H1 (cell line): ENCODE measurements at regions not wholly inside any gene's neighbourhood (a gene's known extent, or its start where the extent isn't known, plus 50 kb on each side); places are given as distances from the start of the nearest gene placed in this dataset.

Source experiments
- CTCF ChIA-PET: fragments of 300-600 bp; sonication (Branson Sonifier 250); formaldehyde crosslinking; loops from one replicate; lab custom pipeline; 2021; ENCODE audit not compliant: partially characterized antibody; lab: Charles Lee
- POLR2A ChIA-PET: fragments of 300-600 bp; sonication (Branson Sonifier 250); formaldehyde crosslinking; loops from one replicate; lab custom pipeline; 2021; ENCODE audit warnings: inconsistent platforms; ENCODE audit not compliant: partially characterized antibody; lab: Charles Lee
- DNase-seq, 2 experiments: peaks; one replicate each; pipeline versions ENCODE4 v3.0.0 to v3.0.0-alpha.2; 2010 to 2022; ENCODE audit warnings: low spot score in 2 of 2, low read depth in 1 of 2, mixed read lengths in 1 of 2
- FAIRE-seq: peaks from 2 replicates; lab custom pipeline; 2011; peaks lifted over from hg19 to GRCh38; lab: Jason Lieb, UNC
- H2AFZ ChIP-seq: 2 replicates; pipeline ENCODE4 v1.8.1; 2012; ENCODE audit warnings: low read length, inconsistent platforms
- H2AK5ac ChIP-seq: 2 replicates; pipeline ENCODE4 v1.6.1; 2013; ENCODE audit warnings: low read depth, low read length
- H2BK120ac ChIP-seq: replicated peaks from 2 replicates; pipeline ENCODE3; 2013; ENCODE audit warnings: low read depth, low read length, inconsistent platforms
- H2BK12ac ChIP-seq: 2 replicates; pipeline ENCODE4 v1.6.1; 2013; ENCODE audit warnings: low read depth, low read length
- H2BK15ac ChIP-seq: 2 replicates; pipeline ENCODE4 v1.6.1; 2013; ENCODE audit warnings: low read length
- H2BK20ac ChIP-seq: 2 replicates; pipeline ENCODE4 v1.6.1; 2013; ENCODE audit warnings: low read length
- H2BK5ac ChIP-seq: 2 replicates; pipeline ENCODE4 v1.6.1; 2013; ENCODE audit warnings: low read depth, low read length
- H3K14ac ChIP-seq: 2 replicates; pipeline ENCODE4 v1.6.1; 2013; ENCODE audit warnings: inconsistent platforms; ENCODE audit not compliant: insufficient read length
- H3K18ac ChIP-seq: 2 replicates; pipeline ENCODE4 v1.6.1; 2013; ENCODE audit warnings: low read length; ENCODE audit errors: extremely low read depth
- H3K23ac ChIP-seq: 2 replicates; pipeline ENCODE4 v1.6.1; 2013; ENCODE audit warnings: inconsistent platforms; ENCODE audit not compliant: insufficient read length
- H3K23me2 ChIP-seq: 2 replicates; pipeline ENCODE4 v1.6.1; 2013; ENCODE audit warnings: low read depth, low read length
- H3K27ac ChIP-seq: 2 replicates; pipeline ENCODE4 v1.6.1; 2011; ENCODE audit warnings: low read depth, low read length, inconsistent platforms
- H3K27me3 ChIP-seq, 4 experiments: replicated peaks in 1 of 4; 1 replicate in 1 of 4; 2 replicates in 3 of 4; pipeline versions ENCODE4 v1.6.1 to v1.8.1; 2011 to 2013; ENCODE audit warnings: low read length in 3 of 4, mild to moderate bottlenecking in 3 of 4, inconsistent platforms in 2 of 4, mixed read lengths in 2 of 4, moderate library complexity in 1 of 4; ENCODE audit not compliant: control insufficient read depth in 3 of 4, insufficient read depth in 3 of 4; ENCODE audit errors: extremely low read depth in 1 of 4
- H3K36me3 ChIP-seq, 4 experiments: 2 replicates each; pipeline versions ENCODE4 v1.6.1 to v1.8.1; 2011 to 2013; ENCODE audit warnings: mild to moderate bottlenecking in 4 of 4, low read length in 3 of 4, moderate library complexity in 2 of 4, control low read depth in 1 of 4, inconsistent platforms in 1 of 4; ENCODE audit not compliant: insufficient read depth in 4 of 4, control insufficient read depth in 2 of 4
- H3K4ac ChIP-seq: replicated peaks from 2 replicates; pipeline ENCODE3; 2013; ENCODE audit warnings: low read length, low read depth, mixed read lengths, inconsistent platforms; ENCODE audit not compliant: insufficient read length
- H3K4me1 ChIP-seq, 4 experiments: replicated peaks in 1 of 4; 1 replicate in 1 of 4; 2 replicates in 3 of 4; pipeline versions ENCODE4 v1.6.1 to v1.8.1; 2011 to 2013; ENCODE audit warnings: low read length in 3 of 4, inconsistent platforms in 2 of 4, mixed read lengths in 1 of 4; ENCODE audit not compliant: insufficient read depth in 4 of 4, control insufficient read depth in 3 of 4
- H3K4me2 ChIP-seq, 2 experiments: 2 replicates each; pipeline versions ENCODE4 v1.6.1 to v1.8.1; 2011 to 2013; ENCODE audit warnings: low read depth in 2 of 2, low read length in 2 of 2, control low read depth in 1 of 2, inconsistent platforms in 1 of 2, mild to moderate bottlenecking in 1 of 2; ENCODE audit not compliant: insufficient read depth in 1 of 2
- H3K4me3 ChIP-seq, 4 experiments: fragments of 200-600, 300-600 bp in 1 of 4; sonication (generic), shearing (Covaris generic), sonication (Bioruptor Twin) in 1 of 4; 2 replicates each; pipeline versions ENCODE4 v1.5.1 to v1.8.1; 2011 to 2016; ENCODE audit warnings: low read length in 4 of 4, low read depth in 3 of 4, control low read depth in 2 of 4, inconsistent platforms in 2 of 4, mild to moderate bottlenecking in 2 of 4, mixed read lengths in 1 of 4, moderate library complexity in 1 of 4; ENCODE audit not compliant: insufficient read depth in 2 of 4; ENCODE audit errors: extremely low read depth in 1 of 4
- H3K56ac ChIP-seq: replicated peaks from 2 replicates; pipeline ENCODE3; 2013; ENCODE audit warnings: low read depth, mild to moderate bottlenecking, mixed read lengths, low read length, inconsistent platforms; ENCODE audit not compliant: insufficient read length
- H3K79me1 ChIP-seq: 2 replicates; pipeline ENCODE4 v1.6.1; 2013; ENCODE audit warnings: low read depth, low read length, control low read depth
- H3K79me2 ChIP-seq, 2 experiments: 2 replicates each; pipeline versions ENCODE4 v1.6.1 to v1.8.1; 2012 to 2013; ENCODE audit warnings: low read length in 2 of 2, mild to moderate bottlenecking in 2 of 2, inconsistent platforms in 1 of 2; ENCODE audit not compliant: insufficient read depth in 2 of 2, control insufficient read depth in 1 of 2
- H3K9ac ChIP-seq, 4 experiments: replicated peaks in 1 of 4; 1 replicate in 1 of 4; 2 replicates in 3 of 4; pipeline versions ENCODE4 v1.6.1 to v1.8.1; 2011 to 2013; ENCODE audit warnings: low read depth in 3 of 4, low read length in 3 of 4, control low read depth in 2 of 4, mild to moderate bottlenecking in 2 of 4, moderate library complexity in 2 of 4, inconsistent platforms in 1 of 4; ENCODE audit errors: extremely low read depth in 1 of 4
- H3K9me3 ChIP-seq, 2 experiments: 2 replicates each; pipeline versions ENCODE4 v1.6.1 to v1.8.1; 2012 to 2013; ENCODE audit warnings: mild to moderate bottlenecking in 2 of 2, moderate library complexity in 2 of 2, control low read depth in 1 of 2, inconsistent platforms in 1 of 2, low read depth in 1 of 2, low read length in 1 of 2, mixed read lengths in 1 of 2; ENCODE audit not compliant: insufficient read depth in 2 of 2
- H4K20me1 ChIP-seq, 2 experiments: replicated peaks in 1 of 2; 2 replicates each; pipeline versions ENCODE3 to v1.8.1; 2011 to 2013; ENCODE audit warnings: inconsistent platforms in 2 of 2, low read length in 2 of 2, mild to moderate bottlenecking in 1 of 2; ENCODE audit not compliant: insufficient read depth in 2 of 2, control insufficient read depth in 1 of 2
- H4K5ac ChIP-seq: 2 replicates; pipeline ENCODE4 v1.6.1; 2013; ENCODE audit warnings: low read length, low read depth, mixed read lengths, inconsistent platforms; ENCODE audit not compliant: insufficient read length
- H4K8ac ChIP-seq: 2 replicates; pipeline ENCODE4 v1.8.0; 2013; ENCODE audit warnings: mild to moderate bottlenecking, moderate library complexity, low read length, inconsistent platforms; ENCODE audit not compliant: insufficient read depth; ENCODE audit errors: extremely low read depth
- H4K91ac ChIP-seq: replicated peaks from 2 replicates; pipeline ENCODE3; 2013; ENCODE audit warnings: low read length, mixed read lengths, inconsistent platforms; ENCODE audit not compliant: insufficient read length
- CHD2 ChIP-seq: IDR thresholded peaks from 2 replicates; pipeline ENCODE4 v1.6.1; 2012; ENCODE audit warnings: low read length, improper control_type of control experiment
- CTBP2 ChIP-seq: IDR thresholded peaks from 2 replicates; pipeline ENCODE4 v1.7.0; 2011; ENCODE audit warnings: borderline replicate concordance, mild to moderate bottlenecking, moderate library complexity, mixed read lengths, low read length; ENCODE audit not compliant: insufficient read depth, insufficient read length
- E2F6 ChIP-seq: IDR thresholded peaks from 2 replicates; pipeline ENCODE4 v1.6.1; 2012; ENCODE audit warnings: inconsistent platforms
- KDM1A ChIP-seq: fragments of 200-600, 300-600 bp; sonication (generic); IDR thresholded peaks from 2 replicates; pipeline ENCODE4 v1.7.1; 2016; ENCODE audit warnings: mild to moderate bottlenecking, low read length, borderline replicate concordance
- RAD21 ChIP-seq, 2 experiments: IDR thresholded peaks in 1 of 2; conservative IDR thresholded peaks in 1 of 2; 2 replicates each; pipeline ENCODE4 v1.6.1; 2011; ENCODE audit warnings: low read depth in 2 of 2, low read length in 2 of 2, improper control_type of control experiment in 1 of 2, inconsistent platforms in 1 of 2, mild to moderate bottlenecking in 1 of 2, moderate library complexity in 1 of 2
- SIN3A ChIP-seq, 2 experiments: IDR thresholded peaks in 1 of 2; conservative IDR thresholded peaks in 1 of 2; 2 replicates each; pipeline ENCODE4 v1.6.1; 2011 to 2012; ENCODE audit warnings: low read length in 2 of 2, improper control_type of control experiment in 1 of 2, low read depth in 1 of 2, mild to moderate bottlenecking in 1 of 2
- SP4 ChIP-seq: IDR thresholded peaks from 2 replicates; pipeline ENCODE4 v1.6.1; 2012; ENCODE audit warnings: low read length, inconsistent platforms
- SRF ChIP-seq: IDR thresholded peaks from 2 replicates; pipeline ENCODE4 v1.6.1; 2011; ENCODE audit warnings: mild to moderate bottlenecking, low read depth, low read length, moderate library complexity
- TEAD4 ChIP-seq: IDR thresholded peaks from 2 replicates; pipeline ENCODE4 v1.6.1; 2012; ENCODE audit warnings: low read depth, low read length, inconsistent platforms, mixed read lengths
- YY1 ChIP-seq: IDR thresholded peaks from 2 replicates; pipeline ENCODE4 v1.6.1; 2011; ENCODE audit warnings: low read depth, mild to moderate bottlenecking, low read length
- TF ChIP-seq, protein P1 (sequence below): IDR thresholded peaks from 2 replicates; pipeline ENCODE4 v1.6.1; 2012; ENCODE audit warnings: inconsistent platforms
- TF ChIP-seq, protein P2 (sequence below): IDR thresholded peaks from 2 replicates; pipeline ENCODE4 v1.6.1; 2011; ENCODE audit warnings: low read depth, mild to moderate bottlenecking, low read length; ENCODE audit not compliant: insufficient read depth

DNA sequence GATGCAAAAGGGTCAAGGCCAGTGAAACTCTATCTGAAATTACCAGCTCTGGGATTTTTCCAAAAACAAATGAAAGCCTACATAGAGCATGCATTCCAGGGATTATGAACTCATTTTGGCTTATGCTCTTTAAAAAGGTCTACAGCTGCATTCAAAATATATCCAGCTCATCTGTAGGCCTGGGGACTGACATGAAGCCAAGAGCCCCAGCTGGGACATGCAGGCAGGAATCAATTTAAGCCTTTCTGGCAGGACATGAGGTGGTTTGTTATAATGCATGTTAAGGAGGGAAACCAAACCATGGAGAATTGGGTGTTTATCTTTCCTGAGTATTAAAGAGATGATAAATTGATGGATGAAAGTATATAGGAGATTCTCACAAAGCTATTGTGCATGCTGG, 164.5 kb downstream of the RBM43 start:
- FAIRE-seq (no peak), DNase-seq (no peak)
- Histone ChIP-seq H3K27me3 (no peaks in the 10 kb centered on the region), H2AFZ (no peak overlapping the region), H3K23me2 (no peaks in the 10 kb centered on the region), H3K79me2 (no peaks in the 10 kb centered on the region), H3K56ac (no peak overlapping the region), H2BK15ac (no peak overlapping the region), H2BK20ac (no peak overlapping the region), H4K91ac (no peak overlapping the region), H3K4ac (no peak overlapping the region), H4K8ac (no peak overlapping the region), H3K79me1 (no peaks in the 10 kb centered on the region), H4K20me1 (no peaks in the 10 kb centered on the region), H3K23ac (no peak overlapping the region), H3K4me3 (no peak overlapping the region), H3K27ac (no peak overlapping the region), H3K18ac (no peak overlapping the region), H3K4me1 (no peaks in the 10 kb centered on the region), H3K36me3 (no peaks in the 10 kb centered on the region), H3K4me2 (no peak overlapping the region), H4K5ac (no peak overlapping the region), H2BK120ac (no peak overlapping the region), H3K9me3 (no peaks in the 10 kb centered on the region), H3K9ac (no peak overlapping the region), H2BK12ac (no peak overlapping the region), H2BK5ac (no peak overlapping the region), H2AK5ac (no peak overlapping the region), H3K14ac (no peak overlapping the region)
- ChIA-PET POLR2A (no interaction called here), CTCF (no interaction called here)
- no peak for TF ChIP-seq SIN3A (conservative IDR thresholded peaks at IDR 0.05 in 1 of 2, IDR thresholded peaks at IDR 0.05 in 1 of 2; ENCODE audit: low read depth in 1 of 2, low read length in 2 of 2)
- no peak for TF ChIP-seq CHD2
- TF ChIP-seq TEAD4: no peak
- no peak for TF ChIP-seq YY1
- TF ChIP-seq, protein P1, sequence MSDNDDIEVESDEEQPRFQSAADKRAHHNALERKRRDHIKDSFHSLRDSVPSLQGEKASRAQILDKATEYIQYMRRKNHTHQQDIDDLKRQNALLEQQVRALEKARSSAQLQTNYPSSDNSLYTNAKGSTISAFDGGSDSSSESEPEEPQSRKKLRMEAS: no peak
- no peak for TF ChIP-seq KDM1A
- no peak for TF ChIP-seq SRF
- TF ChIP-seq SP4: no peak
- TF ChIP-seq, protein P2, sequence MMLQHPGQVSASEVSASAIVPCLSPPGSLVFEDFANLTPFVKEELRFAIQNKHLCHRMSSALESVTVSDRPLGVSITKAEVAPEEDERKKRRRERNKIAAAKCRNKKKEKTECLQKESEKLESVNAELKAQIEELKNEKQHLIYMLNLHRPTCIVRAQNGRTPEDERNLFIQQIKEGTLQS: no peak
- no peak for TF ChIP-seq E2F6
- TF ChIP-seq RAD21 (IDR thresholded peaks at IDR 0.05 in 1 of 2, conservative IDR thresholded peaks at IDR 0.05 in 1 of 2; ENCODE audit: low read depth in 2 of 2, low read length in 2 of 2): no peak
- TF ChIP-seq CTBP2: no peak
